ENCODE measurements at regions not wholly inside any gene's neighbourhood (a gene's known extent, or its start where the extent isn't known, plus 50 kb on each side); places are given as distances from the start of the nearest gene placed in this dataset.

- Histone ChIP-seq H2BK5ac (ENCODE audit: low read depth, low read length, poor library complexity, severe bottlenecking) (no peak overlapping the region), H3K9me1 (ENCODE audit: insufficient read depth, low read length) (no peaks in the 10 kb centered on the region), H2AFZ (replicated peaks; ENCODE audit: low read length, poor library complexity) (no peak overlapping the region), H3K27me3 (ENCODE audit: control insufficient read depth, insufficient read depth, low read length) (no peaks in the 10 kb centered on the region), H3K79me1 (ENCODE audit: low read depth in 1 of 2, low read length in 2 of 2) (no peaks in the 10 kb centered on the region), H3K56ac (ENCODE audit: extremely low read depth, insufficient read depth, low read length) (no peak overlapping the region), H4K20me1 (ENCODE audit: insufficient read depth, low read length) (no peaks in the 10 kb centered on the region), H2BK15ac (ENCODE audit: low read depth, low read length) (no peak overlapping the region), H3K36me3 (ENCODE audit: control insufficient read depth, insufficient read depth, low read length) (no peaks in the 10 kb centered on the region), H3K14ac (replicated peaks; ENCODE audit: low read depth, low read length) (no peak overlapping the region), H3K23ac (ENCODE audit: low read depth, low read length) (no peak overlapping the region), H3K9ac (ENCODE audit: low read depth, low read length) (no peak overlapping the region), H2BK20ac (ENCODE audit: low read depth, low read length) (no peak overlapping the region), H3K4ac (ENCODE audit: low read depth, low read length) (no peak overlapping the region), H3K18ac (ENCODE audit: low read depth, low read length) (no peak overlapping the region), H3K27ac (ENCODE audit: insufficient read depth, low read length) (no peak overlapping the region), H3K4me1 (ENCODE audit: control insufficient read depth, insufficient read depth, low read length) (no peaks in the 10 kb centered on the region; the same call in 1 of the 2 replicates), H3K4me2 (ENCODE audit: low read depth, low read length) (no peak overlapping the region), H2AK5ac (ENCODE audit: low read depth, low read length) (no peak overlapping the region), H4K5ac (ENCODE audit: low read depth, low read length) (no peak overlapping the region), H3K9me3 (ENCODE audit: control insufficient read depth, insufficient read depth, low read length) (no peaks in the 10 kb centered on the region), H4K91ac (ENCODE audit: insufficient read depth, low read depth, low read length) (no peak overlapping the region; the same call in 1 of the 2 replicates), H4K8ac (ENCODE audit: low read depth in 2 of 2, low read length in 2 of 2) (no peak overlapping the region), H3K4me3 (ENCODE audit: insufficient read depth, low read depth, low read length) (no peak overlapping the region), H2BK120ac (ENCODE audit: low read depth, low read length) (no peak overlapping the region), H2AK9ac (replicated peaks; ENCODE audit: low read depth, low read length, poor library complexity) (no peak overlapping the region)
- no CpG with 5 or more reads among the region's 2 CpGs for WGBS, 2 experiments (ENCODE audit: extremely low coverage in 2 of 2, insufficient read length in 1 of 2)
- in situ Hi-C loops (cut with MboI; ENCODE audit: low sequenced_read_pairs) (no loop called here), dilution Hi-C loops (cut with HindIII; ENCODE audit: low sequenced_read_pairs, unreplicated experiment) (no loop called here), intact Hi-C loops (cut with micrococcal nuclease) (loop anchor here (1.0 kb wide), 1 partner anchor 312 kb away; no protein-coding TSS in a partner anchor)
- peak; percentile 32 for DNase-seq
- no TSS peak for BruUV-seq (replicated peaks)
- TF ChIP-seq, protein P1, sequence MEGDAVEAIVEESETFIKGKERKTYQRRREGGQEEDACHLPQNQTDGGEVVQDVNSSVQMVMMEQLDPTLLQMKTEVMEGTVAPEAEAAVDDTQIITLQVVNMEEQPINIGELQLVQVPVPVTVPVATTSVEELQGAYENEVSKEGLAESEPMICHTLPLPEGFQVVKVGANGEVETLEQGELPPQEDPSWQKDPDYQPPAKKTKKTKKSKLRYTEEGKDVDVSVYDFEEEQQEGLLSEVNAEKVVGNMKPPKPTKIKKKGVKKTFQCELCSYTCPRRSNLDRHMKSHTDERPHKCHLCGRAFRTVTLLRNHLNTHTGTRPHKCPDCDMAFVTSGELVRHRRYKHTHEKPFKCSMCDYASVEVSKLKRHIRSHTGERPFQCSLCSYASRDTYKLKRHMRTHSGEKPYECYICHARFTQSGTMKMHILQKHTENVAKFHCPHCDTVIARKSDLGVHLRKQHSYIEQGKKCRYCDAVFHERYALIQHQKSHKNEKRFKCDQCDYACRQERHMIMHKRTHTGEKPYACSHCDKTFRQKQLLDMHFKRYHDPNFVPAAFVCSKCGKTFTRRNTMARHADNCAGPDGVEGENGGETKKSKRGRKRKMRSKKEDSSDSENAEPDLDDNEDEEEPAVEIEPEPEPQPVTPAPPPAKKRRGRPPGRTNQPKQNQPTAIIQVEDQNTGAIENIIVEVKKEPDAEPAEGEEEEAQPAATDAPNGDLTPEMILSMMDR (conservative IDR thresholded peaks at IDR 0.05; ENCODE audit: low read depth, low read length): peak; percentile 26; the same call in 1 of the 2 replicates
- peak; percentile 38; the same call in 1 of the 2 replicates for TF ChIP-seq RAD21 (IDR thresholded peaks at IDR 0.05; ENCODE audit: low read length)
- peak; percentile 36 for TF ChIP-seq SMC3 (IDR thresholded peaks at IDR 0.05; ENCODE audit: low read depth, low read length)
- no peak for TF ChIP-seq NFE2L2 (IDR thresholded peaks at IDR 0.05; ENCODE audit: low read depth, low read length)
- no peak for TF ChIP-seq POLR2A (IDR thresholded peaks at IDR 0.05; ENCODE audit: low read depth, low read length)
- ChIA-PET POLR2A (ENCODE audit: unreplicated experiment) (no interaction called here), CTCF (no interaction called here)
- no peak for ATAC-seq (ENCODE audit: low read depth)
Observed at GRCh38 chr5:111834926-111835599, 78.1 kb upstream of the NREP start.
